ENCODE measurements at regions not wholly inside any gene's neighbourhood (a gene's known extent, or its start where the extent isn't known, plus 50 kb on each side); places are given as distances from the start of the nearest gene placed in this dataset.

GRCh38 chr4:17097362-17097761 lies 198.9 kb upstream of the LDB2 start:
- no peak for DNase-seq

DNA sequence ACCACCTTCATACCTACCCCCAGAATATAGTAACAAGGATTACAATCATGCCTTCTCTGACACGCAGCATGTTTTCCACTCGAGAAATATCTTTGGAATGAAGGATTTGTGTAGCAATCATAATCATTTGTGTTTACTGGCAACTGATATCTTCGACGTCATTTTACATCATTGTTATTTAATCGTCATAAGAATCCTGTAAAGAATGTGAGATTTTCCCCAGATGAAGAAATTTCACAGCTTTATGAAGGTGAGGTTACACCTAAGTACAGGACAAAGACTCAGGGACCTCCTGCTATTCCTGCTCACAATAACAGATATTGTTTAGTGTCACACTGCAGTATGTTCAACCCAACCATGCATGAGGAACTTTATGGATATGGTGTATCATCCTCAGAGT lies 198.2 kb upstream of the LDB2 start:
- DNase-seq = no peak

GRCh38 chr4:17095771-17096170 lies 197.3 kb upstream of the LDB2 start:
- DNase-seq = no peak

- no peak for DNase-seq
Measured at GRCh38 chr4:17094876-17095210, 196.4 kb upstream of the LDB2 start.

DNA sequence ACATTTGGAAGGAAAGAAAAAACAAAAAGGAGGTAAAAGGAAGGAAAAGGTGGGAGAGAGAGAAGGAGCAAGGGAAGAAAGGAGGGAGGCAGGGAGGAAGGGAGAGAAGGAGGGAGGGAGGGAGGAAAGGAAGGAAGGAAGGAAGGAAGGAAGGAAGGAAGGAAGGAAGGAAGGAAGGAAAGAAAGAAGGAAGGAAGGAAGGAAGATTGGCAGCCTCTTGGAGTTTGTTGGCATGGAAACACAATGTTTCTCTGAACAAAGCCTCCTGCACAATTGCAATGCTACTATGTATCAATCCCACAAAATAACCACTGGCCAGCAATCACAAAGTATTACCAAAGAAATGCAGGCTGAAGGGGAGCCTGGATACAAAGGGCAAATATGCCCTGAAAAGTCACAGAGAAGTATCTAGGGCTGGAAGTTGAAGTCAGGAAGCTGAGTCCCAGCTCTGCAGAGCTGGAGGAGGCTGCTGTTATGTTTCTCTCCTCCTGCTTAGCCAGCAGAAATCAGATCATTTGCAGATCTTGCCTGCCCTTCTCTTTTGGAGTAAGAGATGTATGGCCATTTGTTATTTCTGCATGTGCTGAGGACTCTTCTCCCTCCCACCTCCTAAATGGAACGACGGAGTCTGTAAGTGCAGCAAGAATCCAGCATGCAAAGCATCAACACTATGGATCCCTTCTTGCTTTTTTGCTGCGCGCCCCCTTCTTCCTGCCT lies 195.9 kb upstream of the LDB2 start:
- DNase-seq = no peak

- no peak for DNase-seq
Measured at GRCh38 chr4:17093481-17093880, 195.0 kb upstream of the LDB2 start.

DNA sequence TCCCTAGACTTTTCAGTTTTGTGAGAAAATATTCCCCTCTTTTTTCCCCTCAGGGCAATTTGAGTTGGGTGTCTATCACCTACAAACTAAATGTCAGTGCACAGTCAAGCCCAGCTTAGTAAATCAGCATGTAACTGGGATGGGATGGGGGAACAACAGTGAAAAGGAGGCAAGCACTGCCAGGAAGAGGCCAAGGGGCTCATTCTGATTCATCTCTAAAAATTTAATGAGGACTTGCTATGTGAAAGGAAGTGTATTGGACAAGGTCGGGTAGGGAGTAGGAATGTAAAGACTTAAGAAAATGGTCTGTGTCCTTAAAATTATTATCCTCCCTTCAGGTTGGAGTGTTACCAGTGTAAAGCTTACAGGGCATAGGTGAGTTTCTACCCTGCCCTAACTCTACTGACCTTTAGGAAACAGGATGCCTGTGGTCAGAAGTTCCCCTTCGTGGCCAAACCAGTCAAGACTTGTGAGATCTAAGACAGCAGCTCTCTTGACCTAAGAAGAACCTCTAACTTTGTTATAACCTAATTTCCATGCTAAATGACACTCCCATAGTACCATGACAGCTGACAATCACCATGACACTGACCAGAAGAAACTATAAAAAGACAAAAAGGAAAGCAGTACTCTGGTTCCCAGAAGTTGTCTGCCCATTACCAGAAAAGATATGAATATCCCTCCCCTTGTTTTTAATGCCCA lies 194.4 kb upstream of the LDB2 start:
- DNase-seq = no peak

GRCh38 chr4:17091104-17091503 lies 192.7 kb upstream of the LDB2 start:
- no peak for DNase-seq

DNA sequence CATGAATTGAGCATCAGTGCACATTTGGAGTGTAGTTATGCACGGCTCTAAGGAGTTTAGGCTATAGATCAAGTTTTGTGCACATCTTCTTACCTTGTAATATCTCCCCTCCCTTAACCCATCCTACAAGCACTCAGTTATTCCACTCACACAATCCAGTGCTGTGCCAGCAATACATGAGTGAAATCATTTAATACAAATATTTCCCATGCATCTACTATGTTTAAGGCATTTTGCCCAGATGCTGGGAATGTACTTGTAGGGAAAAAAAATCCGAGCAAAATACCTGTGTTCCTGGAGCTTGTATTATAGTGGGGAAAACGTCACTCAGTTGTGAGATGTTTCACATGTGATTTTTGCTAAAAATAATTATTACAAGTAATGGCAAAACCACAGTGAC lies 191.6 kb upstream of the LDB2 start:
- no peak for DNase-seq

DNA sequence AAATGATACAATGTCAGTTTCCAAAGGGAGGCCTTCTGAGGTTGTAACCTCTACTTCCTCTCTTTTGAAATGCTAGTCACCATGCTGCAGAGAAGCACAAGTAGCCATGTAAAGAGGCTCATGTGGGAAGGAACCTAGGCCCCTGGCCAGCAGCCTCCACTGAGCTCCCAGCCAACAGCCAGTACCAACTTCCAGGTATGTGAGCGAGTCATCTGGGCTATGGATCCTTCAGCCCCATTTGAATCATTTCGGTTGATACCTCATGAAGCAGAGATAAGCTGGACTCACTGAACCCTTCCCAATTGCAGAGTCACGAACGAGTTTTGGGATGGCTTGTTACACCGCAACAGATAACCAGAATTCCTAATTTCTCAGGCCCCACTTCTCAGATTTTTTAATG lies 187.0 kb upstream of the LDB2 start:
- DNase-seq = no peak

DNA sequence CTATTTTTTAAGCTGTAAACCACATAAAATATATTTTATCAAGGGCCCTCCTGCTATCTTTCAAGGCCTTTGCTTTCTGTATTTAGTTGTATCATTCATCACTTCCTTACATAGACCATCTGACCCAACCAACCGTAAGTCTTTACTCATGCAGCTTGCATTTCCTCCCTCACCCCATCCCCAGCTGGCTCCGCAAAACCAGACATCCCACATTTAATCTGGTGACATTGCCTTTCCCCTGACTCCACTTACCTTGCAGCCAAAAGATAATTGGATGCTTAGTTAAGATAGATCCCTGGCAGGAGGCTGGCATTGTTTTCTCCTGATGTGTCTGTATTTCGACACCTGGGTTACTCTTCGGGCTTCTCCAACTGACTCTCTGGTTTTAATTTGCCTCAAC lies 183.7 kb upstream of the LDB2 start:
- no peak for DNase-seq

- no peak for DNase-seq
Measured at GRCh38 chr4:17081179-17081578, 182.7 kb upstream of the LDB2 start.

DNA sequence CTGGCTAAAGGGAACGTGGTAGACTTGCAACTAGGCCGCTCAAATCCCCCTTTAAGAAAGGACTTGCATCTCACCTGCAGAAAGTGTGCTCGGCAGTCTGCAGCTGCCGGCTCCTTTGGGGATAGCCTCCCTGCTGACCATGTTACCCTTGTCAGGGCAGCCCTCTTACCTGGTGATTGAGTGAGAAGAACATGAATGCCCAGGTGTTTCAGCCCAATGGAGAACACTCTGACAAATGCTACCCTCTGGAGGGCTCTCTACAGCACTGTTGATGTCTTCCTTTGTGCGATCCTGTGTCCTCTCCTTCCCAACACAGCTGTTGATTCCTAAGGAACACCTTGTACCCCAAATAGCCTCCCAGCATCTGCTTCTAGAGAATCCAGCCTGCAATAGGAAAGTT lies 178.7 kb upstream of the LDB2 start:
- no peak for DNase-seq

GRCh38 chr4:17072483-17072882 lies 174.0 kb upstream of the LDB2 start:
- DNase-seq = no peak

GRCh38 chr4:17068891-17069290 lies 170.4 kb upstream of the LDB2 start:
- no peak for DNase-seq

DNA sequence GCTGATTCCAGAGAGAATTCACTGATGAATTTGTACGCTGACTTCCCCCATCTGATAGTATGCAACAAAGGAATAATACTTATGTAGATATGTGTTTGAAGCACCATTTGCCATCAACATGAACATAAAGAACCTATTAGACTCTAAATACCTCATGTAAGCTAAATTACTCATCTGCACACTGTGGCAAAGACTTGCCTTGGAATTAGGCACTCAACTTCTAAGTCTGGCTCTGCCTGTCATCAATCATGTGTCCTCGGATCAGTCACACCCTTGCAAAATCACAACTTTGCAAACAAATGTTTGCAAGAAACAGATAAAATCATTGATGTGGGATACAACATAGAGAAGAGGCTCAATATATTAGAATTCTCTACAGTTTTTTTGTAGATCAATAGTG lies 169.9 kb upstream of the LDB2 start:
- DNase-seq = no peak

DNA sequence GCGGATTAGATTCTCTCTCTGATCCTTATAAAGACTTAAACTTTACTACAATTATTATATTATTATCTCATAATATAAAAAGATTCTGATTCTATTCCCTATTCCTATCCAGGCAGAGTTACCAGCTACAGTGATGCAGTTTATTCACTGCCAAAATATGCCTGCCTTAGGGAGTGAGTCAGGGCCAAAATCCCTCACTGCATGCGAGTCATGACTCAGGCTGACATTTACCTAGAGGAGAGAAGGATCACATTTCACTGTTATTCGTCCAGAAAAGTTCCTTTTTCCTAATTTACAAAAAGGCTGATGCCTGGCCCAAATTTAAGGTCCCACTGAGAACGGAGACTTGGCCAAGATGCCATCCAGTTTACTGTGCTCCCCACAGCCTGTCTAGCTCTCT lies 168.5 kb upstream of the LDB2 start:
- no peak for DNase-seq

GRCh38 chr4:17066236-17066635 lies 167.8 kb upstream of the LDB2 start:
- no peak for DNase-seq

DNA sequence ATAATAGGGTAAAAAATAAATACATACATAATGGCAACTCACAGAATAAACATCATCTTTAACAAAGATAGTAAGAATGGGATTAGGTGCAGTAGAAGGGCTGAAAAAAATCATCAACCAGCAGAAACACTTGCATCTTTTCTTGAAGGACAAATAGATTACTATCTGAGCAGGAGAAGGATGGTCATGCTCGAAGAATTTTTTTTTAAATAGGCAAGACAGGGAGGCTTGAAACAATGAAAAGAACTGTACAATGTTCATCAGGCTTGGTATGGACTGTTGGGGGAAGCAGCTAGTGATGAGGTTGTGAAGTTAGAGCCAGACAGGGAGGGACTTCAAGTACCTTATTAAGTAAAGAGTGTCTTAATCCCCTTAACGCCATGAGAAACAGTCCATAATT lies 167.4 kb upstream of the LDB2 start:
- no peak for DNase-seq

DNA sequence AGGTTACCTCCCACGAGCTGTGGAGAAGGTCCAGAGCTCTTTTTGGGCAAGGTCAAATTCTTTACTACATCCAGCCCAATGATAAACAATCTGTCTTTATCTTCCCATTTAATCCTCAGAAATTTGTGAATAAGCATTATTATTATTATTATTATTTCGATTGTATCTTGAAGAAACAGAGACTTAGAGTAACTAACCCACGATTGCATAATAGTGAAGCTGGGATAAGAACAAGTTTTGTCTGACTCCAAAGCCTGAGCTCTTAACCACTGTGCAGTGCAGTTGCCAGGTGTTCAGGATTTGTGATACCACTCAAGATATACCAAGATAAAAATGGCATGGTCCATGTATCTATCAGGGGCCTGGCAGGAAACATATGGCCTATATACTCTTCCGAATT lies 166.5 kb upstream of the LDB2 start:
- DNase-seq = no peak

GRCh38 chr4:17063888-17064287 lies 165.4 kb upstream of the LDB2 start:
- DNase-seq = no peak

GRCh38 chr4:17060230-17060629 lies 161.8 kb upstream of the LDB2 start:
- no peak for DNase-seq

- DNase-seq = no peak
Measured at GRCh38 chr4:17058916-17059741, 160.7 kb upstream of the LDB2 start.

GRCh38 chr4:17058536-17058915 lies 160.1 kb upstream of the LDB2 start:
- no peak for DNase-seq
